ENCODE measurements at regions not wholly inside any gene's neighbourhood (a gene's known extent, or its start where the extent isn't known, plus 50 kb on each side); places are given as distances from the start of the nearest gene placed in this dataset.

GRCh38 chr7:124432009-124432578, 333.5 kb downstream of the GPR37 start:
- peak; percentile 92 for ATAC-seq
- DNase-seq (ENCODE audit: low spot score): peak; percentile 73

- ATAC-seq: peak; percentile 60
- DNase-seq (ENCODE audit: low spot score): no peak
These were observed 335.7 kb downstream of the GPR37 start for GRCh38 chr7:124429923-124430322.

GRCh38 chr7:124428781-124429180, 336.8 kb downstream of the GPR37 start:
- DNase-seq (ENCODE audit: low spot score) (no peak), ATAC-seq (no peak)

GRCh38 chr7:124426621-124427020, 339.0 kb downstream of the GPR37 start:
- ATAC-seq (no peak), DNase-seq (ENCODE audit: low spot score) (no peak)

- DNase-seq (ENCODE audit: low spot score): no peak
- ATAC-seq: no peak
These were observed 341.7 kb downstream of the GPR37 start for GRCh38 chr7:124423863-124424262.

GRCh38 chr7:124422081-124422480, 343.5 kb downstream of the GPR37 start:
- ATAC-seq: no peak
- DNase-seq (ENCODE audit: low spot score): no peak

DNA sequence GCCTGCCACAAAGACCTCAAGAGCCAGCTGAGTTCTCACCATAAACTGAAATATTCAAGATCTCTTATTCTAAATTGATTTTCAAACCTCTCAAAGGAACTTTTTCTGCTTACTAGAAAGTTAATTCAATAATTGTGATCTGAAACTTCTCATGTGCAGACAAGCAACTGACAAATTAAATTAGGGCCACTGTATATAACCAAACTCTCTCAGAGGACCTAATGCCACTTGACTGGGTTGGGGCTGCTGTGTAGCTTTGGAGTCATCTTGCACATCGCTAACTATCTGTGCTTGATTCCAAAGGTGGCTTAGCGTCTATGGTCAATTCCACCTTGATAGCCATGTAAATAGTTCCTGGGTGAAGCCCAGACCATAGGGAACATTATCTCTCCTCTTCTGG, 345.2 kb downstream of the GPR37 start:
- DNase-seq (ENCODE audit: low spot score) (no peak), ATAC-seq (no peak)

GRCh38 chr7:124413029-124413428, 352.6 kb downstream of the GPR37 start:
- no peak for ATAC-seq

GRCh38 chr7:124412531-124412930, 353.1 kb downstream of the GPR37 start:
- no peak for ATAC-seq

More at GRCh38 chr7:124413029-124413428, 352.6 kb downstream of the GPR37 start:
- no peak for DNase-seq (ENCODE audit: low spot score)

DNA sequence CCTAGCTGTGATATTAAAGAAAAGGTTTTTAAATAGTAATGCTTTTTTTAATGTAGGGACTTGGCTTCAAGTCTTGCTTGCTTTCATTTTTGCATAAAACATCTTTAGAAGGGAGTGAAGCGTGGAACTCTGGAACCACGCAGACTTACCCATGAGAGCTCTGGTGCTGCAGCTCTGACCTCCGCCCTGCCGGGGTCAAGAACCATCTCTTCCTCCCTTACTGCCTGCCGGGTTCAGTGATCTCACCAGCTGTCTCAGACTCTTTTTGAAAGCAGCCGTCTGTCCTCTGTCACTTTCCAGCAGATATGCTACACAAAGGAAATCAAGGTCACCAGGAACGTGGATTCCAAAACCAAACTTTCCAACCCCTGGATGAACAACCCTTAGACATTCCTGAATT, 353.8 kb downstream of the GPR37 start:
- ATAC-seq: peak; percentile 63
- DNase-seq (ENCODE audit: low spot score): no peak

More at GRCh38 chr7:124412531-124412930, 353.1 kb downstream of the GPR37 start:
- DNase-seq (ENCODE audit: low spot score): no peak

GRCh38 chr7:124403587-124403986, 362.0 kb downstream of the GPR37 start:
- ATAC-seq: no peak
- DNase-seq (ENCODE audit: low spot score): no peak

DNA sequence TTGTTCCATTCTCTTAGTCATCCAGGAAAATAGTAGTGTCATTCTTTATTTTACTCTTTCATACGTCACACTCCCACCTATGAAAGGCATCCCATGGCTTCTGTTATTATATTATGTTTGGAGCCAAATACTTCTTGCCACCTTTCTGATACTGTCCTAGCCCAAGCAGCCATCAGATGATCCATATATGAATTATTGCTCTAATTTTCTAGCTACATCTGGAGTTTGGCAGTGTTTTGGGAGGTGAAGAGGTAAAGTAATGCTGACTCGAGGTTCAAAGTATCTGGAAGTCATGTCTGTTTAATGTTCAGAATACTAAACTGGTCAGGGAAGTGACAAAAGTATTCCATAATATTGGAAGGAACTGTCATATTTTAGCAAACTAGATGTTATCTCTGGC, 362.5 kb downstream of the GPR37 start:
- DNase-seq (ENCODE audit: low spot score): no peak
- no peak for ATAC-seq

GRCh38 chr7:124399941-124400340, 365.7 kb downstream of the GPR37 start:
- ATAC-seq: no peak
- DNase-seq (ENCODE audit: low spot score): no peak

DNA sequence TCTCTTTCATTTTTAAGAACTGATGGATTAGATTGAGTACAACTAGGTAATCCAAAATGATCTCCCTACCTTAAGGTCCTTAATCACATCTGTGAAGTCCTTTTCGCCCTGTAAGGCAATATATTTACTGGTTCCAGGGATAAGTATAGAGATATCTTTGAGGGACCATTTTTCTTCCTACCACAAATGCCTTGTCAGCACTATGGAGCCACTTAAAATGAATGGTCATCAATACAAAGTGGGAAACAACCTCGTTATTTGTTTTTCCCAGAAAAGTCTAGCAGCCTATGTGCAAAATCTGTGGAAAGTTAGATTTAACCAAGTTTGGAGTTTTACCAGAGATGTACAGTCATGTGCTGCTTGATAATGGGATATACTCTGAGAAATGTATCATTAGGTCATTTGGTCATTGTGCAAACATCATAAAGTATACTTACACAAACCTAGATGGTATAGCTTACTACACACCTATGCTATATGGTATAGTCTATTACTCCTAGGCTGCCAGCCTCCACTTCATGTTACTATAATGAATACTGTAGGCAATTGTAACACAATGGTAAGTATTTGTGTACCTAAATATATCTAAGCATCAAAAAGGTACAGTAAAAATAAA, 366.2 kb upstream of the TMEM229A start:
- ATAC-seq: no peak
- DNase-seq (ENCODE audit: low spot score): no peak

- ATAC-seq (no peak), DNase-seq (ENCODE audit: low spot score) (no peak)
These were observed 364.3 kb upstream of the TMEM229A start for GRCh38 chr7:124397134-124397533.

DNA sequence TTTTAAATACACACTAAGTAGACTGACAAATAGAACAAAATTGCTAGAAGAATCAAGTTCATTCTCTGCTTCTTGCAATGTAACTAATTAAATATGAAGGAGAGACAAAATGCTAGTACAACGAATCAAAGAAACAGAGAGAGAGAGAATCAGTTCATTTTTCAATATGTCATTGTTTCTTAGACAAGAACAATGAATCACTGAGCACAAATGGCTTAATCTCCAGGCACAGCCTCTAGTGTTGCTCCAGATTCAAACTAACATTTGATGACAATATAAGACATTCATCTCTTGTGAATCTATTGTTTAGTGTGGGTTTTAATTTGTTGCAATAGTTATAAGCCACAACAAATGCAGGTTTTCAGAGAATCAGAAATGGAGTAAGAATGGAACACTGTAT, 357.4 kb upstream of the TMEM229A start:
- ATAC-seq: no peak

DNA sequence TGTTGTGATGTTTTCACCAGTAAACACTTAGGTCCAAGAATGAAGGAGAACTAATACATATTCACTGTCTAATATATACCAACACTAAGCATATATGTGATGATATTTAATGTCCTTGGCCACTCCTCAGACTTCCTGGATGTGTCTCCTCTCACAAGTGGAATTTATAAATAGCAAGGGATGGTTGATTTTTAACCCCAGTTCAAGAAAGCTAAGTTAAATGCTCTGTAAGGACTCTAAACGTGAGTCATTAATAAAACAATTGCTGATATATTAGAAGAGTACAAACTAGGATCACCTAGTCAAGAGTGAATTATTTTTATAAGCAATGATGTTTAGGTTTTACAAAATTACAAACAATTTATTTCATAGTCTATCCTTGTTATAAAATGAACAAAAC, 355.9 kb upstream of the TMEM229A start:
- ATAC-seq (no peak), DNase-seq (ENCODE audit: low spot score) (no peak)

More for the DNA sequence above, 357.4 kb upstream of the TMEM229A start:
- DNase-seq (ENCODE audit: low spot score): no peak

GRCh38 chr7:124387056-124387455, 354.2 kb upstream of the TMEM229A start:
- ATAC-seq (no peak), DNase-seq (ENCODE audit: low spot score) (no peak)

GRCh38 chr7:124379296-124379695, 346.4 kb upstream of the TMEM229A start:
- DNase-seq (ENCODE audit: low spot score) (no peak), ATAC-seq (no peak)

GRCh38 chr7:124376111-124376510, 343.2 kb upstream of the TMEM229A start:
- DNase-seq (ENCODE audit: low spot score): no peak

DNA sequence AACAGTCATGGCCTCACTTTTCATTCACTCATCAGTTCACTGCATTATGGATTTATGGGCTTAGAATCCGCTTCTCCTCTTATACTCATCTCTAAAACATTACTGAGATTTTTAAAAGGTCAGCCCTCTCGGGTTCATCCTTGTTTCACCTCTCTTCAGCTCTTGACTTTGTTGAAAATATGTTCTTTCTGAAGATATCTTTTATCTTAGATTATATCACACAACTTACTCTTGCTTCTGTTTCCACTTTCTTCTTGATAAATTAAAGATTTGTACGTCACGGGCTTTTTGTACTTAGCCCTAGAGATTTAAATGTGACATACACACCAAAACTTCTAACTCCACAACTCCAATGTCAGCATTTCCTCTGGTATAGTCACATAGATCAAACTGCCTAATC, 342.5 kb upstream of the TMEM229A start:
- DNase-seq (ENCODE audit: low spot score) (no peak), ATAC-seq (no peak)

More at GRCh38 chr7:124376111-124376510, 343.2 kb upstream of the TMEM229A start:
- ATAC-seq: no peak

DNA sequence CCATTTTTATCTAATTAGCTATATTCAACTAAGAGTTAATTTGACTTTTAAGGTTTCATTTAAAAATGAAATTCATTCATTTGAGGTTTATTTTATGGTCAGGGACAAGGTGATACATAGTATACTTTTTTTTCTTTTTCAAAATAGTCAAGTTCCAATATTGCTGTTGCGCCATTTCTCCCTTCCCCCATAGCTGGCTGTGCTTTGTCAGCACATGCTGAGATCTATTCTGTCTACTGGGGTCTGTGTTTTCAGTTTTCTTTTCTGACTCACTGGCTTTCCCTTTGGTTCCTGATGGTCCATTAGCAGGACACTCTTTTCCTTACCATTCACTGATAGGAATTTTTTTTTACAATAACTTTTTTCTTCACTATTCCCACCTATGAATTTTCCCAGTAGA, 336.4 kb upstream of the TMEM229A start:
- no peak for ATAC-seq

DNA sequence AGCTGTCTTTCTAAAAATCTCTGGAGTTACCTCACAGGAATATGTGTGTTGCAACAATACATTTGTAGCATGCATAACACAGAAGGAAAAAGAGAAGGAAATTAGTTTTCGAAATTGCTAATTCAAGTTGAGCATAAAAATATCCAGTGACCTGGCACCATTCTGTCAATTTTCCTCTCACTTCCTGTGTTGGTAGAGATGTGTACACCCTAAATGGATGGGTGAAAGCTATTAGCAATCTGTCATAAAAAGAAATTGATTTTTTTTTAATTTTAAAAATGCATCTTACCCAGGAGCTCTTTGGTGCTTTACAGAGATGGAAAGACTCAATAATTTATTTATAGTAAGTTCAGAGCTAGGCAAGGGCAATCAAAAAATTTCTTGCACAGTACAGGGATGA, 333.3 kb upstream of the TMEM229A start:
- DNase-seq (ENCODE audit: low spot score) (no peak), ATAC-seq (no peak)

More for the DNA sequence above, 336.4 kb upstream of the TMEM229A start:
- no peak for DNase-seq (ENCODE audit: low spot score)
